H9 (cell line): ENCODE measurements at regions not wholly inside any gene's neighbourhood (a gene's known extent, or its start where the extent isn't known, plus 50 kb on each side); places are given as distances from the start of the nearest gene placed in this dataset.

ENCODE experiments used
- DNase-seq: peaks from one replicate; pipeline ENCODE4 v3.0.0-alpha.2; 2017
- H2AFZ ChIP-seq: one replicate; pipeline ENCODE4 v1.6.1; 2013; ENCODE audit warnings: mild to moderate bottlenecking, low read length, control low read depth, moderate library complexity
- H2AK5ac ChIP-seq: 2 replicates; pipeline ENCODE4 v1.6.1; 2013; ENCODE audit warnings: low read length, control low read depth, mixed read lengths; ENCODE audit not compliant: insufficient read length
- H2BK120ac ChIP-seq: one replicate; pipeline ENCODE4 v1.6.1; 2013; ENCODE audit warnings: low read depth, mild to moderate bottlenecking, low read length, control low read depth, inconsistent platforms; ENCODE audit not compliant: poor library complexity, severe bottlenecking
- H2BK12ac ChIP-seq: 2 replicates; pipeline ENCODE4 v1.6.1; 2013; ENCODE audit warnings: low read length, control low read depth, mixed read lengths, low read depth; ENCODE audit not compliant: insufficient read length
- H2BK15ac ChIP-seq: 2 replicates; pipeline ENCODE4 v1.6.1; 2013; ENCODE audit warnings: low read depth, low read length, control low read depth
- H2BK20ac ChIP-seq: one replicate; pipeline ENCODE4 v1.6.1; 2013; ENCODE audit warnings: low read depth, mild to moderate bottlenecking, low read length, control low read depth, inconsistent platforms; ENCODE audit not compliant: poor library complexity, severe bottlenecking
- H2BK5ac ChIP-seq: 2 replicates; pipeline ENCODE4 v1.6.1; 2013; ENCODE audit warnings: low read length, control low read depth, mixed read lengths; ENCODE audit not compliant: insufficient read length
- H3K14ac ChIP-seq: 2 replicates; pipeline ENCODE4 v1.6.1; 2013; ENCODE audit warnings: low read length, control low read depth; ENCODE audit not compliant: insufficient read depth
- H3K18ac ChIP-seq: 2 replicates; pipeline ENCODE4 v1.6.1; 2013; ENCODE audit warnings: low read depth, mild to moderate bottlenecking, mixed read lengths, low read length, control low read depth; ENCODE audit not compliant: insufficient read length
- H3K23ac ChIP-seq: 2 replicates; pipeline ENCODE4 v1.6.1; 2013; ENCODE audit warnings: low read length, control low read depth, mixed read lengths, low read depth; ENCODE audit not compliant: insufficient read length
- H3K23me2 ChIP-seq: 2 replicates; pipeline ENCODE4 v1.6.1; 2013; ENCODE audit warnings: low read depth, mild to moderate bottlenecking, mixed read lengths, low read length, control low read depth; ENCODE audit not compliant: insufficient read length, poor library complexity, severe bottlenecking
- H3K27ac ChIP-seq: 2 replicates; pipeline ENCODE4 v1.5.1; 2013; ENCODE audit warnings: low read length, control low read depth, mixed read lengths, low read depth; ENCODE audit not compliant: insufficient read length
- H3K27me3 ChIP-seq: 2 replicates; pipeline ENCODE4 v1.6.1; 2013; ENCODE audit warnings: low read length, control low read depth, inconsistent platforms; ENCODE audit not compliant: insufficient read depth
- H3K4ac ChIP-seq: 2 replicates; pipeline ENCODE4 v1.6.1; 2013; ENCODE audit warnings: low read depth, mild to moderate bottlenecking, control low read depth, inconsistent platforms, low read length, moderate library complexity
- H3K4me1 ChIP-seq: 2 replicates; pipeline ENCODE4 v1.6.1; 2013; ENCODE audit warnings: low read length, control low read depth, inconsistent platforms; ENCODE audit not compliant: insufficient read depth
- H3K4me2 ChIP-seq: 2 replicates; pipeline ENCODE4 v1.6.1; 2013; ENCODE audit warnings: low read length, control low read depth, mixed read lengths; ENCODE audit not compliant: insufficient read length, insufficient read depth
- H3K56ac ChIP-seq: 2 replicates; pipeline ENCODE4 v1.6.1; 2013; ENCODE audit warnings: low read depth, mild to moderate bottlenecking, mixed read lengths, low read length, control low read depth; ENCODE audit not compliant: insufficient read length
- H3K79me1 ChIP-seq: 2 replicates; pipeline ENCODE4 v1.6.1; 2013; ENCODE audit warnings: low read depth, mild to moderate bottlenecking, moderate library complexity, low read length, control low read depth, inconsistent platforms; ENCODE audit not compliant: insufficient read depth, poor library complexity, severe bottlenecking
- H3K79me2 ChIP-seq: 2 replicates; pipeline ENCODE4 v1.6.1; 2013; ENCODE audit warnings: low read length, control low read depth, inconsistent platforms; ENCODE audit not compliant: insufficient read depth
- H3K9ac ChIP-seq: 2 replicates; pipeline ENCODE4 v1.6.1; 2013; ENCODE audit warnings: low read length, control low read depth, mixed read lengths; ENCODE audit not compliant: insufficient read length; ENCODE audit errors: extremely low read depth
- H3K9me3 ChIP-seq: one replicate; pipeline ENCODE4 v1.6.1; 2013; ENCODE audit warnings: low read depth, low read length, inconsistent platforms; ENCODE audit not compliant: control insufficient read depth
- H3T11ph ChIP-seq: one replicate; pipeline ENCODE4 v1.6.1; 2013; ENCODE audit warnings: mild to moderate bottlenecking, low read length, control low read depth, inconsistent platforms
- H4K20me1 ChIP-seq: one replicate; pipeline ENCODE4 v1.6.1; 2013; ENCODE audit not compliant: control insufficient read depth, insufficient read length, insufficient read depth
- H4K5ac ChIP-seq: 2 replicates; pipeline ENCODE4 v1.6.1; 2013; ENCODE audit warnings: low read depth, mild to moderate bottlenecking, mixed read lengths, low read length, control low read depth; ENCODE audit not compliant: insufficient read length
- H4K8ac ChIP-seq: replicated peaks from 2 replicates; pipeline ENCODE4 v1.6.1; 2013; ENCODE audit warnings: low read length, control low read depth, mixed read lengths, low read depth; ENCODE audit not compliant: insufficient read length
- H4K91ac ChIP-seq: 2 replicates; pipeline ENCODE4 v1.6.1; 2013; ENCODE audit warnings: low read depth, mild to moderate bottlenecking, moderate library complexity, mixed read lengths, low read length, control low read depth; ENCODE audit not compliant: insufficient read length
- H3K27ac Mint-ChIP-seq, 3 experiments: 2 replicates in 2 of 3; 3 replicates in 1 of 3; pipeline ENCODE4 v1.8.0; 2020 to 2021; ENCODE audit warnings: mixed read lengths in 3 of 3, mild to moderate bottlenecking in 1 of 3, moderate library complexity in 1 of 3
- H3K27me3 Mint-ChIP-seq: 2 replicates; pipeline ENCODE4 v1.8.0; 2021; ENCODE audit warnings: low read depth, mild to moderate bottlenecking, moderate library complexity, mixed read lengths
- H3K36me3 Mint-ChIP-seq, 3 experiments: 2 replicates in 2 of 3; 3 replicates in 1 of 3; pipeline ENCODE4 v1.8.0; 2020 to 2021; ENCODE audit warnings: low read depth in 3 of 3, mixed read lengths in 3 of 3; ENCODE audit not compliant: insufficient read depth in 1 of 3
- H3K4me1 Mint-ChIP-seq, 2 experiments: 2 replicates each; pipeline ENCODE4 v1.8.0; 2020; ENCODE audit warnings: mixed read lengths in 2 of 2
- H3K4me3 Mint-ChIP-seq, 2 experiments: 2 replicates in 1 of 2; 3 replicates in 1 of 2; pipeline ENCODE4 v1.8.0; 2020 to 2021; ENCODE audit warnings: mild to moderate bottlenecking in 2 of 2, mixed read lengths in 2 of 2, moderate library complexity in 1 of 2
- H3K9me3 Mint-ChIP-seq, 2 experiments: 2 replicates in 1 of 2; 3 replicates in 1 of 2; pipeline ENCODE4 v1.8.0; 2020; ENCODE audit warnings: mild to moderate bottlenecking in 2 of 2, mixed read lengths in 2 of 2, moderate library complexity in 1 of 2
- WGBS: extraction: QIAGEN DNeasy Blood & Tissue Kit; methylation state at CpG from one replicate; pipeline ENCODE4 v1.1.7; 2013; ENCODE audit warnings: missing lambda C conversion rate, low lambda C conversion rate, mixed read lengths; ENCODE audit not compliant: insufficient read length; ENCODE audit errors: extremely low coverage; 5-methylcytosine and 5-hydroxymethylcytosine counted together
- TF ChIP-seq, protein P1 (sequence below): fragments of 200-600 bp; sonication (generic); conservative IDR thresholded peaks from 3 replicates; pipeline ENCODE4 v1.8.0; 2021; ENCODE audit warnings: antibody characterized with exemption, mild to moderate bottlenecking

DNA sequence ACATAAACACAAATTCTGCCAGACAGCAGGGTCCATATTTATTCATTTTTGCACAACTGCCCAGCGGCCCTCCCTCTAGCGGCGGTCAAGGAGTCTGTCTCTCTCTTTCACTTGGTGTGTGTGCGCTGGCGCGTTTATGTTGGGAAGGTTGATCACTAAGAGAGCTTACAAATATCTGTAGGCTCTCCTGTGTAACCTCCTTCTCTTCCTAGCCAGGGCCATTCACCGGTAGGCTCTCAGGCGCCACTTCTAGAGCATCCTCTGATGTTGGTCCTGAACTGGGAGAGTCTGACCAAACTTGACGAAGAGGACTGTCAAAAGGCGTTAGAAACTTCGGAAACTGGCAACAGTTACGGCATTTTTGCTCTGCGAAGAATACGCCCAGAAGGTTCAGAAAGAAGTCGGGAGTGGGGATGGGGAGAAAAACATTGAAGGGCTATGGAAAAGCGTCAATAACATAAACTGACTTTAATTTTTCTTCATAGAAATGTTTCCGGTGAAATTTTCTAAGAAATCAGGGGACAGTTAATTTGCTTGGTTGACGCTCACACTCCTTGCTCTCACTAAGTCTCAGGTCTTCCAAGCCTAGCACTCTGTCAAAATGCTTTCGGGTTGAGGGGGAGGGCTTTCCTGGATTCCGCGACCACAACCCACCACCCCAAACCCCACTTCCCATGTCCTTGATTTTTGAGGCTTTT, 731.1 kb downstream of the ZWINT start:
- H3K9me3 ChIP-seq: no peaks in the 10 kb centered on the region
- H2BK120ac ChIP-seq: no peak overlapping the region
- H3K4me2 ChIP-seq: peak overlapping the region; percentile 77
- H3K27me3 Mint-ChIP-seq: peaks cover 21% of the 10 kb centered on the region
- no peak overlapping the region for H3K14ac ChIP-seq
- no CpG with 5 or more reads among the region's 21 CpGs for WGBS
- no peak overlapping the region for H3K9ac ChIP-seq
- H3K27me3 ChIP-seq: peaks cover 18% of the 10 kb centered on the region; the same call in 1 of the 2 replicates
- H3K9me3 Mint-ChIP-seq: no peaks in the 10 kb centered on the region
- no peak overlapping the region for H2BK20ac ChIP-seq
- H4K8ac ChIP-seq: no peak overlapping the region
- H3K79me1 ChIP-seq: no peaks in the 10 kb centered on the region
- H4K20me1 ChIP-seq: no peaks in the 10 kb centered on the region
- no peak overlapping the region for H3K23ac ChIP-seq
- H3K4me3 Mint-ChIP-seq: peak overlapping the region; percentile 76 to 89
- no peak overlapping the region for H4K91ac ChIP-seq
- H3K23me2 ChIP-seq: peaks cover 24% of the 10 kb centered on the region
- H2BK15ac ChIP-seq: no peak overlapping the region
- no peak overlapping the region for H2BK12ac ChIP-seq
- no peak overlapping the region for H2AK5ac ChIP-seq
- no peak overlapping the region for H2AFZ ChIP-seq
- H3K18ac ChIP-seq: no peak overlapping the region
- H3K4ac ChIP-seq: no peak overlapping the region
- no peaks in the 10 kb centered on the region; a peak in 1 of 7 replicates for H3K36me3 Mint-ChIP-seq
- no peak overlapping the region for H4K5ac ChIP-seq
- peak; percentile 63 for DNase-seq
- no peaks in the 10 kb centered on the region for H3K4me1 ChIP-seq
- H3T11ph ChIP-seq: no peak overlapping the region
- no peak overlapping the region for H3K56ac ChIP-seq
- H3K27ac Mint-ChIP-seq: no peak overlapping the region
- H3K4me1 Mint-ChIP-seq: peaks cover 11 to 17% of the 10 kb centered on the region in 2 experiments
- H2BK5ac ChIP-seq: no peak overlapping the region
- TF ChIP-seq, protein P1, sequence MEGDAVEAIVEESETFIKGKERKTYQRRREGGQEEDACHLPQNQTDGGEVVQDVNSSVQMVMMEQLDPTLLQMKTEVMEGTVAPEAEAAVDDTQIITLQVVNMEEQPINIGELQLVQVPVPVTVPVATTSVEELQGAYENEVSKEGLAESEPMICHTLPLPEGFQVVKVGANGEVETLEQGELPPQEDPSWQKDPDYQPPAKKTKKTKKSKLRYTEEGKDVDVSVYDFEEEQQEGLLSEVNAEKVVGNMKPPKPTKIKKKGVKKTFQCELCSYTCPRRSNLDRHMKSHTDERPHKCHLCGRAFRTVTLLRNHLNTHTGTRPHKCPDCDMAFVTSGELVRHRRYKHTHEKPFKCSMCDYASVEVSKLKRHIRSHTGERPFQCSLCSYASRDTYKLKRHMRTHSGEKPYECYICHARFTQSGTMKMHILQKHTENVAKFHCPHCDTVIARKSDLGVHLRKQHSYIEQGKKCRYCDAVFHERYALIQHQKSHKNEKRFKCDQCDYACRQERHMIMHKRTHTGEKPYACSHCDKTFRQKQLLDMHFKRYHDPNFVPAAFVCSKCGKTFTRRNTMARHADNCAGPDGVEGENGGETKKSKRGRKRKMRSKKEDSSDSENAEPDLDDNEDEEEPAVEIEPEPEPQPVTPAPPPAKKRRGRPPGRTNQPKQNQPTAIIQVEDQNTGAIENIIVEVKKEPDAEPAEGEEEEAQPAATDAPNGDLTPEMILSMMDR: peak; percentile 84
- no peaks in the 10 kb centered on the region for H3K79me2 ChIP-seq
- no peak overlapping the region for H3K27ac ChIP-seq
